Right lobe of liver (tissue), 4 donors: ENCODE measurements at regions not wholly inside any gene's neighbourhood (a gene's known extent, or its start where the extent isn't known, plus 50 kb on each side); places are given as distances from the start of the nearest gene placed in this dataset.

Experiments
- POLR2A ChIP-seq: fragments of 450-650 bp; IDR thresholded peaks from one replicate; pipeline ENCODE4 v1.6.1; 2017; ENCODE audit warnings: antibody characterized with exemption, mild to moderate bottlenecking
- TF ChIP-seq, protein P1 (sequence below), 4 donors: fragments of 200-600 bp in 3 of 4; fragments of 450-650 bp in 1 of 4; IDR thresholded peaks; one replicate each; pipeline versions ENCODE4 v1.5.1 to v1.8.0; 2016 to 2022; ENCODE audit warnings: antibody characterized with exemption in 4 of 4, mild to moderate bottlenecking in 2 of 4
- donor health status: DM: no; HTN: no; CAD: no.
- donor health status: DM: no; HTN: no; CAD: no.
- donor health status: DM: no; HTN: yes; CAD: no.

GRCh38 chr7:123319911-123320310 lies 120.1 kb upstream of the SLC13A1 start:
- TF ChIP-seq, protein P1, sequence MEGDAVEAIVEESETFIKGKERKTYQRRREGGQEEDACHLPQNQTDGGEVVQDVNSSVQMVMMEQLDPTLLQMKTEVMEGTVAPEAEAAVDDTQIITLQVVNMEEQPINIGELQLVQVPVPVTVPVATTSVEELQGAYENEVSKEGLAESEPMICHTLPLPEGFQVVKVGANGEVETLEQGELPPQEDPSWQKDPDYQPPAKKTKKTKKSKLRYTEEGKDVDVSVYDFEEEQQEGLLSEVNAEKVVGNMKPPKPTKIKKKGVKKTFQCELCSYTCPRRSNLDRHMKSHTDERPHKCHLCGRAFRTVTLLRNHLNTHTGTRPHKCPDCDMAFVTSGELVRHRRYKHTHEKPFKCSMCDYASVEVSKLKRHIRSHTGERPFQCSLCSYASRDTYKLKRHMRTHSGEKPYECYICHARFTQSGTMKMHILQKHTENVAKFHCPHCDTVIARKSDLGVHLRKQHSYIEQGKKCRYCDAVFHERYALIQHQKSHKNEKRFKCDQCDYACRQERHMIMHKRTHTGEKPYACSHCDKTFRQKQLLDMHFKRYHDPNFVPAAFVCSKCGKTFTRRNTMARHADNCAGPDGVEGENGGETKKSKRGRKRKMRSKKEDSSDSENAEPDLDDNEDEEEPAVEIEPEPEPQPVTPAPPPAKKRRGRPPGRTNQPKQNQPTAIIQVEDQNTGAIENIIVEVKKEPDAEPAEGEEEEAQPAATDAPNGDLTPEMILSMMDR (IDR thresholded peaks at IDR 0.05): no peak
- no peak for TF ChIP-seq POLR2A
